CD1c-positive myeloid dendritic cell (primary cell): ENCODE measurements at regions not wholly inside any gene's neighbourhood (a gene's known extent, or its start where the extent isn't known, plus 50 kb on each side); places are given as distances from the start of the nearest gene placed in this dataset.

Experiments
- DNase-seq: peaks from one replicate; pipeline ENCODE4 v3.0.0-alpha.2; 2016; ENCODE audit errors: extremely low spot score

- DNase-seq, result no peak
Measured at GRCh38 chr14:76974365-76974764, 54.1 kb downstream of the IRF2BPL start.

DNA sequence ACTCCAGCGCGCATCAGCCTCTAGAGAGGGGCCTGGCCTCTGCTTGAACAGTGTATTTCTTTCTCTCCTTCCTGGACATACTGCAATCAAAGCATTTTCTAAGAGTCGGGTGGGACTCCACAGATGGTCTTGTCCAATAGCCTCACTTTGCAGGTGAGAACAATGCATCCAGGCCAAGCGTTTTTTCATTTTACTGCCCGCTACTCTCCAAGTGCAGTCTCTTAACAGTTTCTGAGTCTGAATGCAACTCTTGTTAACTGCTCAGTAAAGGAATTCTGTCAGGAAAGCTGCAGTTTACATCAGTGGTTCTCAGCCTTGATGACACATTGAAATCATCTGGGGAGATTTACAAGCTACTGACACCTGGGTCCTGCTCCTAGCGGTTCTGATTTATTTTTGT lies 57.0 kb downstream of the IRF2BPL start:
- no peak for DNase-seq

DNA sequence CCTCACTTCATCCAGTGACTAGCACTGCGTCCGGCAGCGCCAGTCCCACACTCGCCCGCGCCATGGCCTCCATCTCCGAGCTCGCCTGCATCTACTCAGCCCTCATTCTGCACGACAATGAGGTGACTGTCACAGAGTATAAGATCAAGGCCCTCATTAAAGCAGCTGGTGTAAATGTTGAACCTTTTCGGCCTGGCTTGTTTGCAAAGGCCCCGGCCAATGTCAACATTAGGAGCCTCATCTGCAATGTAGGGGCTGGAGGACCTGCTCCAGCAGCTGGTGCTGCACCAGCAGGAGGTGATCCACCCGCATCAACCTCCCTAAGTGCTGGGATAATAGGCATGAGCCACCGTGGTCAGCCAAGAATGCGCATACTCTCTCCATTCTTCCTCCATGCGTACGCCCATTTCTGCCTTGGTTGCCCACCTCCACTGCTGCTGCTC lies 59.9 kb downstream of the IRF2BPL start:
- DNase-seq, result no peak

GRCh38 chr14:76967788-76968187 lies 60.7 kb downstream of the IRF2BPL start:
- no peak for DNase-seq

- no peak for DNase-seq
Measured at GRCh38 chr14:76965232-76965631, 63.3 kb downstream of the IRF2BPL start.

DNA sequence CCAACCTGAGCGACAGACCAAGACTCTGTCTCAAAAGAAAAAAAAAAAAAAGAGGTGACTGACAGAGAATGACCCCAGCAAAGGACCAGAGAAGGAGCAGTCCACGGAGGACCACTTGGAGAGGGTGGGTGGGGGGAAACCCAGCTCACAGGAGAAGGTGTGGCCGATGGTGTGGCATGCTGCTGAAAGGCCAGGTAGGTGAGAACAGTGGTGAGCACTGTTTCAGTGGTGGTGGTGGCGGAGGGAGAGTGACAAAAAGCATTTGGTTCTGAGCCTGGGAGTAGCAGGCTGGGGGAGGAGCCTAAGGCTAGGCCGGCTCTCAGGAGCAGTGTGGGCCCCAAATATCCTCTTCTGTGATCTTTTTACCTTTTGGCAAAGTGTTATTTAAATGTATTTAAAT lies 63.8 kb downstream of the IRF2BPL start:
- DNase-seq, result no peak

- no peak for DNase-seq
Measured at GRCh38 chr14:76963372-76963771, 65.1 kb downstream of the IRF2BPL start.

DNA sequence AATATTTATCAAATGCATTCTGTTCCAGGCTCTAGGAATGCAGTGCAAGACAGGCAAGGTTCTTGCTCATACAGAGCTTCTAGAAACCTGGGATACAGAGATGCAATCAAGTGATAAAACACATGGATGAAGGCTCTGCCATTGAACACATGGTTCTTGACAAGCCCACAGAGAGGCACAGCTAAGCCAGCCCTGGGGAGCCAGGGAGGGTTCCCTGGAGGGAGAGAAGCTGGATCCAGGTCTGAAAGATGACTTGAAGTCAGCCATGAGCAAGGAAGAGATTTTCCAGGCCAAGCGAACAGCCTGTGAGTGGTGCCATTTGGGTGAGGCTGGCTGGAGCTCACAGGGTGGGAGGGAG lies 66.2 kb downstream of the IRF2BPL start:
- DNase-seq, result no peak

DNA sequence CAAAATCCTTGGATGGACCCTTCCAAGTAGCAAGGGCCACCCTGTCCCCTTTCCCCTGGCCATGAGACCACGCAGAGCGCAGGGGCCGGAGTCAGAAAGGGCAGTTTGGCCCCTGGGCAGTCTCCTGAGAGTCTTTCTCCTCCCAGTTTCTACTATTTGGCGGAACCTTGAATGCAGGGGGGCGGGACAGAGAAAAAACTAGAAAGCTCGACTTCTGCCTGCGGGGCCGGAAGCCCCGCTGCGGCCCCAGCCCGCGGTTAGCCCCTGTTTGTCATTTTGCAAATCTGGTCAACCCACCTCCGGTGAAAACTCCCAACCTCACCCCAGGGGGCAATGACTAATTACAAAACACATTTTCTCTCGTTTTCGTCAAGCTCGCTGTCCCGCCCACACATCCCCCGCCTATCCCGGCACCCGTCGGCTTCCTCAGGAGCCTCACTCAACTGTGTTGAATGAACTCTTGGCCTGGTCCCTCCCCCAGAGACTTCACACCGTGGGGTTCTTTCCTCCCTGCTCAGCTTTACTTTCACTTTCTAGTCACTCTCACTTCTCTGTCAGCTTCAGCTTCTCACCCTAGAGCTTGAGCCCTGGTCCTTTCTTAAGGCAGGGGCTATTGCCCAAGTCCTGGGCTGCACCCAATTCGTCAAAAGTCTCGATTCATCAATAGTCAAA lies 66.7 kb downstream of the IRF2BPL start:
- DNase-seq, result peak; percentile 98

- DNase-seq, result peak; percentile 76
Measured at GRCh38 chr14:76958980-76959710, 69.4 kb downstream of the IRF2BPL start.

GRCh38 chr14:76958020-76958979 lies 70.2 kb downstream of the IRF2BPL start:
- peak; percentile 21 for DNase-seq

GRCh38 chr14:76957224-76957891 lies 71.2 kb downstream of the IRF2BPL start:
- DNase-seq, result no peak

DNA sequence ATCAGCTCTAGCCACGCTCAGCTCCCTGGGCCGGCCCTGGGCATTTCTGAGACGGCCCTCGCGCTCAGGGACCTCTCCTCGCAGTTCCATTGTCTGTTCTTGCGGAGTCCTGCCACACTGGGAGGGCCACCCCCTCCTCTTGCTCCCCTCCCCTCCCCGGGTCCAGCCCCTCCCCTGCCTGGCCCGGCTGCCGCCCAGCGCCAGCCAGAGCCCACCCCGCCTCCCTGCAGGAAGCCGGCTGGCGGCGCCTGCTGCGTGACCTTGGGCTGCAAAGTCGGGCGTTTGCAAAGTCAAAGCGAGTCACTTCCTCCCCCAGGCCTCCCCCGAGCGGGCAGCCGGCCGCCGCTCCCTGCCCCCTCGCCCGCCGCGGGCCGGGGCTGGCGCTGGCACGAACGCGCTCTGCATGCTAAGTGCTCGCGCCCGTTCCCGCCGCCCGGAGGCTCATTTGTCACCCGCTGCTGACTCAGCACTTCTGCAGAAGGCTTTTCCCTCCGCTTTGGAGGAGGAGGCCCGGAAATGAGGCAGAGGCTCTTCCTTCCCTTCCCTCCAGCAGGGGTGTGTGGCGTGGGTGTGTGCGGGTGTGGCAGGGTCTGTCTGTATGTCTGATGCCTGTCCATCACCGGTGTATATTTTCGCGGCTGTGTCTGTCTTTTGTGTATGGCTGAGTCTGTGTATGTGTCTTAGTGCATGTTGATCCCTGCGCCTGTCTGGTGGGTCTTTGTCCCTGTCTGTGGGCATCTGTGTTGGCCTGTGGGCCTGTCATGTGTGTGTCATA lies 72.0 kb downstream of the IRF2BPL start:
- DNase-seq, result peak; percentile 98

GRCh38 chr14:76955575-76956315 lies 72.8 kb downstream of the IRF2BPL start:
- DNase-seq, result peak; percentile 89

DNA sequence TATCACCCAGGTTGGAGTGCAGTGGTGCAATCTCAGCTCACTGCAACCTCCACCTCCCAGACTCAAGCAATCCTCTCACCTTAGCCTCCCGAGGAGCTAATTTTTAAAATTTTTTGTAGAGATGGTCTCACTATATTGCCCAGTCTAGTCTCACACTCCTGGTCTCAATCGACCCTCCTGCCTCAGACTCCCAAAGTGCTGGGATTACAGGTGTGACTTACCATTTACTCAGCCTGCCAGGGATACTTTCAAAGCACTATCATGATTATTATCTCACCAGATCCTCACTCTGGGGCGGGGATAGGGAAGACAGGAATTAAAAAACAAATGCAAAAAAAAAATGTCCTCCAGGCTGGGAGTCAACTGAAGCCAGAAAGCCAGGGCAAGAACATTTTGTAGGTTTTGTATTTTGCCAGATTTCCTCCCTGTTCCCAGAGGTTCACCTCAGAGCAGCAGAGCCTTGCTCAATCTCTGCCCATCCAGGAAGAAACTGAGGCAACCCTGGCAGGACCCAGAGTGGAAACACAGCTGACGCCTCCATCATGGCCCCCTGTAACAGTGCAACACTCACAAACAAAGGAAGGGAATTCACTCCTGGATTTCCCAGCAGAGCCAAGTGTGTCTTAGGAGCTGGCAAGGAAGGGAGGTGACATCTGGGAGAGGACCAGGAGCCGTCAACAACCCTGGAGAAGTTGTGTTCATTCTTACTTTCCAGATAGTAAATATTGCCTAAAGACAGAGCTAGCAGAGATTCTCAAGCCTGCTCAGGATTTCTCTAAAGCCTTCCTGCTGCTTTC lies 73.9 kb downstream of the IRF2BPL start:
- DNase-seq, result no peak

GRCh38 chr14:76953311-76953945 lies 75.1 kb downstream of the IRF2BPL start:
- DNase-seq, result peak; percentile 79

GRCh38 chr14:76951166-76951565 lies 77.3 kb downstream of the IRF2BPL start:
- no peak for DNase-seq

GRCh38 chr14:76950055-76951020 lies 78.2 kb downstream of the IRF2BPL start:
- DNase-seq, result no peak
